Ecto neural progenitor cell (in vitro differentiated cells): ENCODE measurements at regions not wholly inside any gene's neighbourhood (a gene's known extent, or its start where the extent isn't known, plus 50 kb on each side); places are given as distances from the start of the nearest gene placed in this dataset.

ENCODE experiments used
- DNase-seq: peaks from one replicate; pipeline ENCODE4 v3.0.0-alpha.2; 2018; ENCODE audit warnings: low spot score

DNA sequence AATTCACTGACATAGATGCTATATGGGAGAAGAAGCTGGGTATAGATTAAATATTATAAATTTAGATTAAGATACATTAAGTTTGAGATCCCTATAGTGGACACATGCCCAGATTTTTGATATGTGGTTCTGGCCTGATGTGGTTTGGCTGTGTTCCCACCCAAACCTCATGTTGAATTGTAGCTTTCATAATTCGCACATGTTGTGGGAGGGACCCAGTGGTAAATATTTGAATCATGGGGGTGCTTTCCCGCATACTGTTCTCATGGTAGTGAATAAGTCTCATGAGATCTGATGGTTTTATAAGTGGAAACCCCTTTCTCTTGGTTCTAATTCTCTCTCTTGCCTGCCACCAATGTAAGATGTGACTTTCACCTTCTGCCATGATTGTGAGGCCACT, 189.4 kb upstream of the CD96 start:
- DNase-seq = no peak

DNA sequence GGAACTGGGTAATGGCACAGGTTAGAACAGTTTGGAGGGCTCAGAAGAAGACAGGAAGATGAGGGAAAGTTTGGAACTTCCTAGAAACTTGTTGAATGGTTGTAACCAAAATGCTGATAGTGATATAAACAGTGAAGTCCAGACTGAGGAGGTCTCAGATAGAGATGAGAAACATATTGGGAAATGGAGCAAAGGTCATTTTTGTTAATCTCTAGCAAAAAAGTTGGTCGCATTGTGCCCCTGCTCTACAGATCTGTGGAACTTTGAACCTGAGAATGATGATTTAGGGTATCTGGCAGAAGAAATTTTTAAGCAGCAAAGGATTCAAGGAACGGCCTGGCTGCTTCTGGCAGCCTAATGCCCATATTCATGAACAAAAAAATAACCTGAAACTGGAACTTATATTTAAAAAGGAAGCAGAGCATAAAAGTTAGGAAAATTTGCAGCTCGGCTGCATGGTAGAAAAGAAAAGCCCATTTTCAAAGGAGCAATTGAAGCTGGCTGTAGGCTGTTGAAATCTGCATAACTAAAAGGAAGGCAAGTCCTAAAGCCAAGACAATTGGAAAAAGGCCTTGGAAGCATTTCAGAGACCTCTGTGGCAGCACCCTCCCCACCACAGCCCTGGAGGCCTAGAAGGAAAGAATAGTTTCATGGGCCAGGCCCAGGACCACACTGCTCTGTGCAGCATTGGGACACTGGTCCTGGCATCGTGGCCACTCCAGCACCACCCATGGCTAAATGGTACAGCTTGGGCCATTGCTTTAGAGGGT, 182.6 kb upstream of the CD96 start:
- DNase-seq = no peak

DNA sequence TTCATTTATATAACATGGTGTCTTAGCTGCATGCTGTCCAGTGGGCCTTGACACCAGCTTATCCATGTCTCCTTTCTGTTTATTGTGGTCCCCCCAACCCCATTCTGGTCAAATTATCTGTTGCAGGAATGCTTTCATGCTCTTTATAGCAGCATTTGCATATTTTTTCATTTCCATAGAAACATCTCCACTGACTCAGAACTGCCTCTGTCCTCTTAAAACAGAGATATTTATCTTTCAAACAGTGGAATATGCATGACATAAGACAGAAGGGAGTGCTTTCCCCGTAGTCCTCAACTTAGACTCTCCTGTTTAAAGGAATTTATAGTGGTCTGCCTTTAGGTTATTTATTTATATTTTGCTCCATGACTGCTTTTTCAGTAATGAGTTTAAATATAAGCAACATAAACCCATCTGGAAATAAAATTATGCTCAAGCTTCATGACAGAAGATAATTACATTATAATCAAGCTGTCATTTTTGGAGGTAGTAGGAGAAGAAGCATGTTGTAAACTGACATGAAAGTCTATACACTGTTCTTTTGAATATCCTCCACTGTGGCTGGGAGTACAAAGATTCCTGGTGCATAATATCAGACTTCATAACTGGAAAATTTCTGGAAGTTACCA, 179.5 kb upstream of the CD96 start:
- no peak for DNase-seq

DNA sequence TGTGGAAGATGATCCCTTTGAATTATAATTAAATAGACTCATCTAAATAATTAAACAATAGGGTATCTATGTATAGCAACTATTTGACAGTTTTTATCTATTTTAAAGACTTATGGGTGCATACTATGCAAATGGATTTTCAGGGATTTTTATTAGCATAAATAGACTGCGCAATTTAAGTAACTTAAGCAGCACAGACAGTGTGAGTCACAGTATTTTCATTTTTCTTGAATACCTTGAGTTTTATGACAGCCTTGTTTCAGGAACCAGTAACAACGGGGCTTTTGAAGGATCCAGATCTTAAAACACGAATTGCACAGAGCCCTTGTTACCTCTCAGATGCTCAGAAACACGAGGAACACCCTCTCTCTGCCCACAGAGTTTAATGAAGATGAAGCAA, 175.5 kb upstream of the CD96 start:
- DNase-seq = no peak

DNA sequence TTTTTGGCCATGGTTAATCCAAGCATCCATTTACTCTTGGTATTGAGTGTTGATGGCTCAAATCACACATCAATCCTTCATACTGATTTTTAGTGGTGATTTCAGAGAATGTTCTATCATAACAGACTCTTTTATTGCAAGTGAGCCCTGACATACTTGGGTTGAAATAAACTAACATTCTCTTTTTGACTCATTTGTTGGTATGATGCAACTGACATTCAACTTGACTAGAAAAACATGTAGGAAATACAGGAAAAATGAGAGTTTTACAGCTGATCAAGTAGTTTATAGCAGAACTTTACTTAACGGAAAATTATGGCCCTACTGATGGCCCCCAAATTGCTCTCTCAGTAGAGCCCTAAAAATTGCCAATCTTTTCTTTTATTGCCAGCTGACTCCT, 173.9 kb upstream of the CD96 start:
- DNase-seq = no peak

DNA sequence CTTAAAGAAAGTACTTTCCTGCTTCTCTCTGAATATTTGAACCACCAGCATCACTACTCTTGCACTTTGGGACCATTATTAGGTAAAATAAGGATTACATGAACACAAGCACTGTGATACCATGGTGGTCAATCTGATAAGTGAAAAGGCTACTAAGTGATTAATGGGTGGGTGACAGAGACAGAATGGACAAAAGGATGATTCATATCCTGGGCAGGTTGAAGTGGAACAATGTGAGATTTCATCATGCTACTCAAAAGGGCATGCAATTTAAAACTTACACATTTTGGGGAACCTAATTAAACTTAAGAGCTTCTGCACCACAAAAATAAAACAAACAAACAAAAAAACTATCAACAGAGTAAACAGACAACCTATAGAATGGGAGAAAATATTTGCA, 172.0 kb upstream of the CD96 start:
- no peak for DNase-seq

DNA sequence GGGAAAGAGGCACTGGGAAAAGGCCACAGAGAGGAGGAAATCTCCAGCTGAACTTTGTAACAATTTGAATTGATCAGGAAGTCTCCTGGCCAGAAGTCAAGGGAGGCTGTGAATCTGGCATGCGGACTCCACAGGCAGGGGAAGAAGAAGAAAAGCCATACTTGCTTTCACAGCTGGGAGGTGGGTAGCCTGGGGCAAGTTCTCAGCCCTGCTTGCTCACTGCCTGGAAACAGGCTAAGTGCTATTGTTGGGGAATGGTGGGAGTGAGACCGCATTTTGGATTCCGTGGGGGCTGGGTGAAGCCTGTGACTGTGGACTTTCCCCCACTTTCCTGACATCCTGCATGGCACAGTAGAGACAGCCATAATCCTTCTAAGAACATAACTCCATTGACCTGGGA, 168.8 kb upstream of the CD96 start:
- DNase-seq = no peak

DNA sequence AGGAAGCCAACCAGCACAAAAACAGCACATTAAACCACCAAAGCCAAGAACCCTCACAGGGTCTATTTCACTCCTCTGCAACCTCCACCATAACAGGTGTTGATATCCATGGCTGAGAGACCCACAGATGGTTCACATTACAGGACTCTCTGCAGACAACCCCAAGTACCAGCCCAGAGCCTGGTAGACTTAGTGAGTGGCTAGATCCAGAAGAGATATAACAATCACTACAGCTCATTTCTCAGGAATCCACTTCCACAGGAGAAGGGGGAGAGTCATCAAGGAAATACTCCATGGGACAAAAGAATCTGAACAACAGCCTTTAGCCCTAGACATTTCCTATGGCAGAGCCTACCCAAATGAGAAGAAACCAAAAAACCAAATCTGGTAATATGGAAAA, 168.1 kb upstream of the CD96 start:
- no peak for DNase-seq

DNA sequence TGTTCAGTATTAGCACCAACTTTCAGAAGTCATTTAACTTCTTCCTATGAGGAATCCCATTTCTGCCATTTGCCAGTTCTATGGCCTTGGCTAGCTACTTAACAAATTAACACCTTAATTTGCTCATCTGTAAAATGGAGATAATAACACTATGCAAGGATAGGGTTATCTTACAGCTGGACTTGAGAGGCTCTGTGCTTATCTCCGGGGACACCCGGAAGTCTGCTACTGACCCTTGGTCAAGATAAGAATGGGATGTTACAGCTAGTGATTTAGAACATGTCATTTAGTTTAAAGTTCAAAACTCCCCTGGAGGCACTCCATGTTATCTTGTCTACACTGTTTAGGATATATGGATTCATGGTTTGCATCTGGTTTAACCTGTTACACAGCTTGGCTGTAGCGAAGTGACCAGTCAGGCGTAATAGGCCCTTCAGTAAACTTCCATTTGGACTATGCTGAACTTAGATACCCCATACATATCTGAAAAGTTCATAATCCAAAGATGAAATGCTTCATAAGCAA, 156.0 kb upstream of the CD96 start:
- no peak for DNase-seq

DNA sequence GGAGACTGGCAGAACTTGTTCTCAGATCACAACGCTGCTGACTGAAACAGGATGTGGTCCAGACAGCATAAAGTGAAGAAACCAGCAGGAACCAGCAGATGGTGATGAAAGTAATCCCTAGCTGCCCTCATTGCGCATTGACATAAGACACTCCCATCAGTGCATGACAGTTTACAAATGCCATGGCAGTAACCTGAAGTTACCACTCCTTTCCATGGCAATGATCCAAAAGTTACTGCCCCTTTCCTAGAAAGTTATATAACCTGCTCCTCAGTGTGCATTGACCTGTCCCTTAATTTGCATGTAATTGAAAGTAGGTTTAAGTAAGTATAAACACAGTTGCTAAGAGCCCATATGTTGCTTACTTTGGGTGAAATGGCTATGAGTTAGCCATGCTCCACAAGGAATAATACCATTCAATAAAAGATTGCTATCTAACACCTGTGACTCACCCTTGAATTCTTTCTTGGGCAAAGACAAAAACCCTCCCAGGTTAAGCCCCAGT, 149.1 kb upstream of the CD96 start:
- DNase-seq = no peak

DNA sequence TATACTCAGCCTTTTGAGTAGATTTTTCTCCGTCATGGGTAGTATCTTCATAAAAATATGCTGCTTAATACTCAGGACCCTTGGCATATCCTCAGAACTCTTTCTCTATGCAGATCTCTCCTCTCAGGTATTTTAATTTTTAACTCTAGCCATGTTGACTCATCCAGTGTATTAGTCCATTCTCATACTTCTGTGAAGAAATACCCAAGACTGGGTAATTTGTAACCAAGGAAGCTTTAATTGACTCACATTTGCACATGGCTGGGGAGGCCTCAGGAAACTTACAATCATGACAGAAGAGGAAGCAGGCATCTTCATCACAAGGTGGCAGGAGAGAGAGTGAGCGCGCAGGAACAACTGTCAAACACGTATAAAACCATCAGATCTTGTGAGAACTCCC, 129.3 kb upstream of the CD96 start:
- DNase-seq = no peak

DNA sequence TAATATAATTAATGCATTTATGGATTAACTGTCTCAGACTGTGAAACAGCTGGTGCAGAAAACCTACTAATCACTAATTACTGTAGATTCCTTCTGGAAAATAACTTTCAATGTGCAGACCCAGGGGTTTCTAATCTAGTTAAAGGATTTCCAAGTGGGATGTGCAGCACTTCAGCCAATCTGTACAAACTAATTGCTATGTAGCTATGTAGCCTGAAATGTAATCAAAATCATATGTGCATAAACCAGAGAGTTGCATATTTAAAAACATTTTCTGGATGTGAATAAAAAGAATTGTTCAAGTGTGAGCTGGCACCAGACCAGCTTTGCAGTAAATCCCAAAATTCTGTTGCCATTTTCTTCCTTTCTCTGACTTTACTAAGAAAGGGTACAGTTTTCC, 127.5 kb upstream of the CD96 start:
- DNase-seq = no peak

DNA sequence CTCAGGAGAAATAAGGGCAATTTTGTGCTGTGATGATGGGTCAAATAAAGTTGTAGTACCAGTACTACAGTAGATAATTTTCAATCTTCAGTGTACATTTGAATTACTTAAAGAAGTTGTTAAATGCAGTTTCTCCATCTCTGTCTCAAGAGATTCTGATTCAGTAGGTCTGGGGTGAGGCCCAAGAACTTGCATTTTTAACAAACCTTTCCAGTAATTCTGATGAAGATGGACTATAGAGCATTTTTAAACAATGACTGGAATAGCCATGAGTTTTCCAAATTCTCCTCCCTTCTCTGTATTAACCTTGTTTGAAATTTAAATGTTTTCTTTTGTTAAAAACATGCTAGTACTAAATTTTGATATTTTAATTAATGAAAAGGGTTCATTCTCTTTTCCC, 127.0 kb upstream of the CD96 start:
- DNase-seq = no peak

DNA sequence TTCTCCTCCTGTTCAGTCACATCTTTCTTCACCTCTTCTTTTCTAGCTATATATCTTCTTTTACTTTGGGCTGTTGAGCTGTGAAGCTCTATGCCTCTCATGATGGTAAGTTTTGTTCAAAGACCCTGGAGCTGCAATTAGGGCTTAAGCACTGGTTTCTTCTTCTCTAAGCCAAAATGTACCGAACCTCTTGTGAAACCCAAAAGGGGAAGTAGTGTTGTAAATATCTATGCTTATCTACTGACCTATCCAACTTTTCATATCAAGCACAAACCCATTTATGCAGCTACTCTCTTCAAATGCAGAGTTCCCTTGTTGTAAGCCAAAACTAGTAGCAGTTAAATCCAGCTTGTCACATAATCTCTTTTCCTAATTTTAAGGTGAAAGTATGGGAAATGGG, 123.6 kb upstream of the CD96 start:
- no peak for DNase-seq

DNA sequence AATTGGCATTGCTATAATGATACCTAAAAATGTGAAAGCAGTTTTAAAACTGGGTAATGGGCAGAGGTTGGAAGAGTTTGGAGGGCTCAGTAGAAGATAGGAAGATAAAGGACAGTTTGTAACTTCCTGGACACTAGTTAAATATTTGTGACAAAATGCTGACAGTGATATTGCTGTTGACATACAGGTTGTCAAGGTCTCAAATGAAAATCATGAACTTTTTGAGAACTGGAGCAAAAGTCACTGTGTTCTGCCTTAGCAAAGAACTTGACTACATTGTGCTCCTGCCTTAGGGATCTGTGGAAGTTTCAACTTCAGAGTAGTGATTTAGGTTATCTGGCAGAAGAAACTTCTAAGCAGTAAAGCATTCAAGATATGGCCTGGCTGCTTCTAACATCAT, 113.7 kb upstream of the CD96 start:
- DNase-seq = no peak

DNA sequence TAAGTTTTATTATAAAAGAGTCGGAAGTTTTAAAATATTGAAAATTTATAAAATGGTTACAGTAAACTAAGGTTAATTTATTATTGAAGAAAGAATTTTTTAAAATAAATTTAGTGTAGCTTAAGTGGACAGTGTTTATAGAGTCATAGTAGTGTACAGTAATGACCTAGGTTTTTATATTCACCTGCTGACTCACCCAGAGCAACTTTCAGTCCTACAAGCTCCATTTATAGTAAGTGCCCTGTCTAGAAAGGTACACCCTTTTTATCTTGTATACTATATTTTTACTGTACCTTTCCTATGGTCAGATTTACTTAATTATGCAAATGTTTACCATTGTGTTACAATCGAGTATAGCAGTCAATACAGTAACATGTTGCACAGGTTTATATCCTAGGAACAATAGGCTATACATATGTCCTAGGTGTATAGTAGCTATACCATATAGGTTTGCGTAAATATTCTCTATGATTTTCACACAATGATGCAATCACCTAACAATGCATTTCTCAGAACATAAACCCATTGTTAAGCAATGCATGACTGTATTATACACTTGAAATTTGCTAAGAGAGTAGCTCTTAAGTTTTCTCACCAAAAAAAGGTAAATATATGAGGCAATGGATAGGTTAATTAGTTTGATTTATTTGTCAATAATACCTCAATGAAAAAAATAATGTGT, 106.9 kb upstream of the CD96 start:
- DNase-seq = no peak

DNA sequence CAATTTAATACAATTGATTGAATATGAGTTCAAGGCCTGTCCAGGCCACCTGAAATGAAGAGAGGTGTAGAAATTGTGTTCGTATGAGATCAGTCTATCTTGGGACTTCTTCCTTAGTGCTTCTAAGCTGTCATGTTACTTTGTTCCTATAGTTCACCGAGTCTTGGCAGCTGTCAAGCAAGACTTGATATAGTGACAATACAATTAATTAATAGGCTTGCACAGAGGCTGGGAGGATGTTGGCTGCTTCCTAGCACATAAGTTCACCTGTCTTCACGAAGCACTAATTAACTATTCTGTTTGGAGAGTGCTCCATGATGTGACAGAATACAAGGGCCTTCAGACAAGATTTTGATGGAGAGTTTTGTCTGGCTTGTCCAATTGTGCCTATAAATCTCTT, 103.7 kb upstream of the CD96 start:
- no peak for DNase-seq

DNA sequence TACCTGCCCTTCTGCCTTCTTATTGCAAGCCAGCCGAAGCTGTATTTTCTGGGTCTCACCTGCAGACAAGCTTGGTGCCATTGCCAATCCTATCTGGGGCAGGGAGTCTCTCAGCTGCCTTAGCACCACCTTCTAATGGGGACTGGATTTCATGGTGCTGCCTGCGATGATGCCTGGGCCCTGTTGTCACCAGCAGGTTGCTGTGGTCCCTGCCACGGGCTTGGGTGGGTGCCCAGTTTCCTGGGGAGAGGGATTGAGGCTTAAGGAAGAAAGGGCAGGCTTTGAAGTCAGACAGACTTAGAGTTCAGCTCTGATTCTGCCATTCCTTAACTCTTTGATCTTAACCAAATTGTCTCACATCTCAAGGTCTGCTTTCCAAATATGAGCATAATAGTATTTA, 87.4 kb upstream of the CD96 start:
- DNase-seq = no peak

DNA sequence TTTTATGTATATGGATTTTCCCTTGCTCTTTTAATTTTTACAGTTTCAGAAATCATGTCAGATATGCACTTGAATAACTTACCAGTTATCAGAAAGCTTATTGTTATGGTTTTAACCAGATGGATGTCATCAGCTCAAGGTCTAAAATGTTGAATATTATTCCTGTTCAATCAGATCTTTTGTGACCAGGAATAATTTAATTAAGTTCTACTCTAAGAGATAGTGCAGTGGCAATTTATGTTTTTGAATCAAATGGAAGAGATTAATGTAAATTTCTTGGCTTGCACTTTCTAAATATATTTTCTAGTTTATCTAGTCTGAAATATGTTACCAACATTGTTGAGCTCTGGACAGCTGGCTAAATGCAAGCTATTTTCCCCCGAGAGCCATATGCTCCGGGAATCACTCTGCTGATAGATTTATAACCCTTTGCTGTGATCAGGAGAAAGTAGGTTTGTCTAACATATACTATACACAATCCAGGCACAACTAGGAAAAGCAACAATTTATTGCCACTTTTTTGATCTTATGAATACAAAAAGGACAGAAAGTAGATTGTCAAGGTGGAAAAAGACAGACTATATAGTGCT, 76.8 kb upstream of the CD96 start:
- no peak for DNase-seq

DNA sequence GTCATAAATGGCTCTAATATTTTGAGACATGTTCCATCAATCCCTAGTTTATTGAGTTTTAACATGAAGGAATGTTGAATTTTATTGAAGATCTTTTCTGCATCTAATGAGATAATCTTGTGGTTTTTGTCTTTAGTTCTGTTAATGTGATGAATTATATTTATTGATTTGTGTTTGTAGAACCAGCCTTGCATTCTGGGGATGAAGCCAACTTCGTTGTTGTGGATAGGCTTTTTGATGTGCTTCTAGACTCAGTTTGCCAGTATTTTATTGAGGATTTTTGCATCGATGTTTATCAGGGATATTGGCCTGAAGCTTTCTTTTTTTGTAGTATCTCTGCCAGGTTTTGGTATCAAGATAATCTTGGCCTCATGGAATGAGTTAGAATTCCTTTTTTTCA, 72.0 kb upstream of the CD96 start:
- no peak for DNase-seq

DNA sequence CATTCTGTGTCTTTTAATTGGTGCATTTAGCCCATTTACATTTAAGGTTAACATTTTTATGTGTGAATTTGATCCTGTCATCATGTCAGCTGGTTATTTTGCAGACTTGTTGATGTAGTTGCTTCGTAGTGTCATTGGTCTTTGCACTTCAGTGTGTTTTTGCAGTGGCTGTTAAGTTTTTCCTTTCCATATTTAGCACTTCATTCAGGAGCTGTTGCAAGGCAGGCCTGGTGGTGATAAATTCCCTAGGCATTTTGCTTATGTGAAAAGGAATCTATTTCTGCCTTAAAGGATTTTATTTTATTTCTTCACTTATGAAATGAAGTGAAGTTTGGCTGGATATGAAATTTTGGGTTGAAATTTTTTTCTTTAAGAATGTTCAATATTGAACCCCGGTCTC, 70.2 kb upstream of the CD96 start:
- DNase-seq = no peak

DNA sequence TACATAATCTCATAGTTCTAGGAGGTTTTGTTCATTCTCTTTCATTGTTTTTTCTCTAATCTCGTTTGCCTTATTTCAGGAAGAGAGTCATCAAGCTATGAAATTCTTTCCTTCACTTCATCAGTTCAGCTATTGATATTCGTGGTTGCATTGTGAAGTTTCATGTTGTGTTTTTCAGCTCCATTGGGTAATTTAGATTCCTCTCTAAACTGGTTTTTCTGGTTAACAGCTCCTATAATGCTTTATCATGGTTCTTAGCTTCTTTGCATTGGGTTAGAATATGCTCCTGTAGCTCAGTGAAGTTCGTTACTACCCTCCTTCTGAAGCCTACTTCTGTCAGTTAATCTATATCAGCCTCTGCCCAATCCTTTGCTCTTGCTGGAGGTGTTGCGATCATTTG, 69.4 kb upstream of the CD96 start:
- no peak for DNase-seq

DNA sequence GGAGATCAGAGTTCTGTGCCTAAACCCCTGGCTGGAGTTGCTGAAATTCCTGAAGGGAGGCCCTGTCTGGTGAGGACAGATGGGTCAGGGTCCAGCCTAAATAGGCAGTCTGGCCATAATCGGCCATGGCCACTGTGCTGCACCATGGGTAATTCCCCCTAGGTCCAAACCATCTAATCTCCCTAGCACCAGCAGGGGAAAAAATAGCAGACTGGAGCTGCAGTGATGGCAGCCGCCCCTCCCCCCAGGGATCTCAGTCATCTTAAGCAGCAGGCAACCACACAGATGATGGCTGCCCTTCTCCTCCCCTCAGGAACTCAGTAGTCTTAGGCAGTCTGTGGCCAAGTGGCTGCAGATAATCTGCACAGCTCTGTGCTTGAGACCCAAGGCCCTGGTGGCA, 68.4 kb upstream of the CD96 start:
- DNase-seq = peak; percentile 56
